ENCODE measurements at regions not wholly inside any gene's neighbourhood (a gene's known extent, or its start where the extent isn't known, plus 50 kb on each side); places are given as distances from the start of the nearest gene placed in this dataset.

DNA sequence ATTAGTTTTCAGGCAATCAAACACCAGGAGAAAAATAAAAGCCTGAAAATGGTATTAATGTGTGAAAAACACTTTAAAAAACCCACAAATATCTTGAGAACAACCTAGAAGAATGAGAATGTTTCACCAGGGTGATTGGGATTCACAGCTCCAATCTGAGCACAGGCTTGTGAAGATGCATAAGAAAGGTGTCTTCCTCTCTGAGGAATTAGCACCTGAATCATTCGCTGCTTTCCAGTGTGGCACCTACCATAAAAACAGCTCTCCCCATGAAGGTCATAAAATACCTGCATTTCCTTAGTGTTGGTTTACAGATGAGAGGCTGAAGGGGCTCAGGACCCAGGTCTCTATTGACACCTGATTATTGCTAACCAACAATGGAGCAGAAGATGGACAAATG lies 499.7 kb upstream of the KLHL29 start:
- WGBS (ENCODE audit: low lambda C conversion rate): 18% methylated on average over 1 of the region's 1 CpG
- in situ Hi-C loops (cut with HindIII; ENCODE audit: extremely low pct_ligation_motif_present, low pct_unique_long_range_greater_than_20kb): no loop called here
- H2AFZ ChIP-seq (ENCODE audit: low read length): no peak overlapping the region
- FAIRE-seq (no peak), ATAC-seq (no peak), DNase-seq (ENCODE audit: low spot score) (no peak)
- H3K36me3 ChIP-seq (replicated peaks in 1 of 2; ENCODE audit: control insufficient read depth in 1 of 2, insufficient read depth in 2 of 2, low read length in 2 of 2): no peaks in the 10 kb centered on the region
- TF ChIP-seq SP2 (CRISPR knock-in tag; IDR thresholded peaks at IDR 0.05) (no peak), ZNF709 (CRISPR knock-in tag; IDR thresholded peaks at IDR 0.05) (no peak), CENPT (CRISPR knock-in tag; IDR thresholded peaks at IDR 0.05; ENCODE audit: low read depth) (no peak)
- TF ChIP-seq, protein P1, sequence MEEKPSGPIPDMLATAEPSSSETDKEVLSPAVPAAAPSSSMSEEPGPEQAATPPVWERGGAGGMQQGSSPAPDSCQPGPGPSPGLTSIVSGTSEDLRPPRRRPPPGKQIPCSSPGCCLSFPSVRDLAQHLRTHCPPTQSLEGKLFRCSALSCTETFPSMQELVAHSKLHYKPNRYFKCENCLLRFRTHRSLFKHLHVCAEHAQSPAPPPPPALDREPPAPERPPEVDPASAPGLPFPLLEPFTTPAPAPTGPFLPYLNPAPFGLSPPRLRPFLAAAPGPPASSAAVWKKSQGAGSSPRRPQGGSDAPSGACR (CRISPR knock-in tag; IDR thresholded peaks at IDR 0.05): no peak
- BruUV-seq (replicated peaks): no TSS peak
- CTCF ChIA-PET (ENCODE audit: low intra/inter-chr PET ratio, low total read pairs): no interaction called here
- peaks cover 34% of the 10 kb centered on the region for H3K9me3 ChIP-seq (ENCODE audit: low read length)
- H3K27me3 ChIP-seq (ENCODE audit: control insufficient read depth in 1 of 2, insufficient read depth in 2 of 2, low read length in 2 of 2): no peaks in the 10 kb centered on the region
- H3K4me3 ChIP-seq (replicated peaks in 1 of 3; ENCODE audit: insufficient read depth in 1 of 3, low read depth in 2 of 3, low read length in 3 of 3): no peak overlapping the region
- no peaks in the 10 kb centered on the region for H3K4me1 ChIP-seq (ENCODE audit: insufficient read depth, low read length)
- H3K4me2 ChIP-seq (ENCODE audit: low read depth, low read length): no peak overlapping the region
- no peaks in the 10 kb centered on the region for H3K79me2 ChIP-seq (ENCODE audit: insufficient read depth, low read length)
- H3K27ac ChIP-seq (ENCODE audit: extremely low read length, insufficient read depth, low read length): no peak overlapping the region
- H3K9ac ChIP-seq (ENCODE audit: insufficient read depth, low read depth, low read length): no peak overlapping the region
- intact Hi-C loops (cut with micrococcal nuclease; ENCODE audit: unreplicated experiment): no loop called here
- no peaks in the 10 kb centered on the region for H4K20me1 ChIP-seq (ENCODE audit: insufficient read depth, low read length)
- POLR2A ChIA-PET: no interaction called here

DNA sequence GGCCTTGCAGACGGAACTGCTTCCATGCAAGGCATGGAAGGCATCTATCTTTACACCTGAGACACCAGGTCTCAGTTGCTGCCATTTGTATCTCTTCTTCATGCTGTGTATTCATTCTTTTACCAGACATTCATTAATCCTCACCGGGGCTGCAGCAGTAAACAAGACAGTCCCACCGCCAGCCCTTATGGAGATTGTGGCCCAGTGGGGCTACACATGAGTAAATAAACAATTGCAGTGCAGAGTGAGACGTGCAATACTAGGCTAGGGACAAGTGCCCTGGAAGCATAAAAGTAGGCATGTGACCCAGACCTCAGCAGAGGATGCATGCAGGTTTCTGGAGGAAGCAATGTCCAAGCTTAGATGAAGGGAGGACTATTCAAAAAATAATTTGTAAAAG lies 497.6 kb upstream of the KLHL29 start:
- Histone ChIP-seq H2AFZ (ENCODE audit: low read length) (no peak overlapping the region), H3K9me3 (ENCODE audit: low read length) (peaks cover 25% of the 10 kb centered on the region; the same call in 1 of the 2 replicates), H4K20me1 (ENCODE audit: insufficient read depth, low read length) (no peaks in the 10 kb centered on the region), H3K27ac (ENCODE audit: extremely low read length, insufficient read depth, low read length) (no peak overlapping the region), H3K9ac (ENCODE audit: insufficient read depth, low read depth, low read length) (no peak overlapping the region), H3K79me2 (ENCODE audit: insufficient read depth, low read length) (no peaks in the 10 kb centered on the region), H3K36me3 (replicated peaks in 1 of 2; ENCODE audit: control insufficient read depth in 1 of 2, insufficient read depth in 2 of 2, low read length in 2 of 2) (no peaks in the 10 kb centered on the region), H3K4me1 (ENCODE audit: insufficient read depth, low read length) (no peaks in the 10 kb centered on the region), H3K4me2 (ENCODE audit: low read depth, low read length) (no peak overlapping the region), H3K27me3 (ENCODE audit: control insufficient read depth in 1 of 2, insufficient read depth in 2 of 2, low read length in 2 of 2) (no peaks in the 10 kb centered on the region), H3K4me3 (replicated peaks in 1 of 3; ENCODE audit: insufficient read depth in 1 of 3, low read depth in 2 of 3, low read length in 3 of 3) (no peak overlapping the region)
- no peak for DNase-seq (ENCODE audit: low spot score)
- in situ Hi-C loops (cut with HindIII; ENCODE audit: extremely low pct_ligation_motif_present, low pct_unique_long_range_greater_than_20kb): no loop called here
- FAIRE-seq: no peak
- POLR2A ChIA-PET: no interaction called here
- CTCF ChIA-PET (ENCODE audit: low intra/inter-chr PET ratio, low total read pairs): no interaction called here
- intact Hi-C loops (cut with micrococcal nuclease; ENCODE audit: unreplicated experiment): no loop called here
- ATAC-seq: no peak
- no peak for TF ChIP-seq ZNF879 (CRISPR knock-in tag; IDR thresholded peaks at IDR 0.05)
- no peak for TF ChIP-seq DNMT1 (CRISPR knock-in tag; IDR thresholded peaks at IDR 0.05)
- no peak for TF ChIP-seq ZBTB3 (CRISPR knock-in tag; IDR thresholded peaks at IDR 0.05; ENCODE audit: borderline replicate concordance, low read depth)
- TF ChIP-seq, protein P2, sequence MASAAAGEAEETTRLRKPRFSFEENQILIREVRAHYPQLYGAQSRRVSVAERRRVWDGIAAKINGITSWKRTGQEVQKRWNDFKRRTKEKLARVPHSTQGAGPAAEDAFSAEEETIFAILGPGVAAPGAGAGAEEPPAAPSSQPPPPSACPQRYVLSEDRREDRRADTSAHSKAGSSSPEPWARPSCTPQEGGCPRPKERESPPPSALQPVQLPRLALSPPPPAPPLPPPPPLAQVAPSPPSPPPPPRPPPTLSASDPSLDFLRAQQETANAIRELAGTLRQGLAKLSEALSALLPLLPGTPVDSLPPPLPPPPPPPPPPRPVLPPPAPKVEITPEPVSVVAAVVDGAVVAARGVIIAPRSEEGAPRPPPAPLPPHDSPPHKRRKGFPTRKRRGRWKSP (CRISPR knock-in tag; IDR thresholded peaks at IDR 0.05): no peak
- no peak for TF ChIP-seq HNRNPL (IDR thresholded peaks at IDR 0.05; ENCODE audit: low read depth, low read length)
- TF ChIP-seq PCBP2 (optimal IDR thresholded peaks at IDR 0.05; ENCODE audit: low read depth, low read length, poor library complexity, severe bottlenecking): no peak
- no peak for TF ChIP-seq MTA3 (CRISPR knock-in tag; IDR thresholded peaks at IDR 0.05)
- no peak for TF ChIP-seq ZNF382 (CRISPR knock-in tag; IDR thresholded peaks at IDR 0.05; ENCODE audit: borderline replicate concordance)
- no peak for TF ChIP-seq ZNF773 (CRISPR knock-in tag; IDR thresholded peaks at IDR 0.05; ENCODE audit: borderline replicate concordance)
- no peak for TF ChIP-seq ZNF24 (IDR thresholded peaks at IDR 0.05)
- TF ChIP-seq ZNF343 (CRISPR knock-in tag; IDR thresholded peaks at IDR 0.05): no peak
- no peak for TF ChIP-seq SATB2 (CRISPR knock-in tag; IDR thresholded peaks at IDR 0.05)
- TF ChIP-seq ZBTB42 (CRISPR knock-in tag; IDR thresholded peaks at IDR 0.05): no peak
- no peak for TF ChIP-seq ZNF441 (CRISPR knock-in tag; IDR thresholded peaks at IDR 0.05; ENCODE audit: borderline replicate concordance)
- no peak for TF ChIP-seq POLR2AphosphoS5 (IDR thresholded peaks at IDR 0.05; ENCODE audit: low read depth, low read length)
- TF ChIP-seq, protein P3, sequence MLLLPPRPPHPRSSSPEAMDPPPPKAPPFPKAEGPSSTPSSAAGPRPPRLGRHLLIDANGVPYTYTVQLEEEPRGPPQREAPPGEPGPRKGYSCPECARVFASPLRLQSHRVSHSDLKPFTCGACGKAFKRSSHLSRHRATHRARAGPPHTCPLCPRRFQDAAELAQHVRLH (CRISPR knock-in tag; IDR thresholded peaks at IDR 0.05; ENCODE audit: borderline replicate concordance, low read depth): no peak
- TF ChIP-seq ZNF501 (CRISPR knock-in tag; IDR thresholded peaks at IDR 0.05): no peak
- no TSS peak for BruUV-seq (replicated peaks)
- 10% methylated on average over 4 of the region's 4 CpGs for WGBS (ENCODE audit: low lambda C conversion rate)

Data from HepG2 (cell line).